ENCODE measurements at regions not wholly inside any gene's neighbourhood (a gene's known extent, or its start where the extent isn't known, plus 50 kb on each side); places are given as distances from the start of the nearest gene placed in this dataset.

GRCh38 chr5:4699592-4699991, 440.5 kb upstream of the ADAMTS16 start:
- TF ChIP-seq, protein P1, sequence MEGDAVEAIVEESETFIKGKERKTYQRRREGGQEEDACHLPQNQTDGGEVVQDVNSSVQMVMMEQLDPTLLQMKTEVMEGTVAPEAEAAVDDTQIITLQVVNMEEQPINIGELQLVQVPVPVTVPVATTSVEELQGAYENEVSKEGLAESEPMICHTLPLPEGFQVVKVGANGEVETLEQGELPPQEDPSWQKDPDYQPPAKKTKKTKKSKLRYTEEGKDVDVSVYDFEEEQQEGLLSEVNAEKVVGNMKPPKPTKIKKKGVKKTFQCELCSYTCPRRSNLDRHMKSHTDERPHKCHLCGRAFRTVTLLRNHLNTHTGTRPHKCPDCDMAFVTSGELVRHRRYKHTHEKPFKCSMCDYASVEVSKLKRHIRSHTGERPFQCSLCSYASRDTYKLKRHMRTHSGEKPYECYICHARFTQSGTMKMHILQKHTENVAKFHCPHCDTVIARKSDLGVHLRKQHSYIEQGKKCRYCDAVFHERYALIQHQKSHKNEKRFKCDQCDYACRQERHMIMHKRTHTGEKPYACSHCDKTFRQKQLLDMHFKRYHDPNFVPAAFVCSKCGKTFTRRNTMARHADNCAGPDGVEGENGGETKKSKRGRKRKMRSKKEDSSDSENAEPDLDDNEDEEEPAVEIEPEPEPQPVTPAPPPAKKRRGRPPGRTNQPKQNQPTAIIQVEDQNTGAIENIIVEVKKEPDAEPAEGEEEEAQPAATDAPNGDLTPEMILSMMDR (IDR thresholded peaks at IDR 0.05; ENCODE audit: control insufficient read depth, insufficient read depth, low read depth, low read length, missing control alignments) = no peak
- DNase-seq (ENCODE audit: low read depth) = no peak
- H3K4me3 ChIP-seq (ENCODE audit: control insufficient read depth, low read depth, low read length) = no peak overlapping the region

- TF ChIP-seq, protein P1 (IDR thresholded peaks at IDR 0.05; ENCODE audit: control insufficient read depth, insufficient read depth, low read depth, low read length, missing control alignments) = no peak
- no peak for DNase-seq (ENCODE audit: low read depth)
- no peak overlapping the region for H3K4me3 ChIP-seq (ENCODE audit: control insufficient read depth, low read depth, low read length)
Measured at GRCh38 chr5:4700069-4700468, 440.1 kb upstream of the ADAMTS16 start.

- DNase-seq (ENCODE audit: low read depth) = no peak
- TF ChIP-seq, protein P1 (IDR thresholded peaks at IDR 0.05; ENCODE audit: control insufficient read depth, insufficient read depth, low read depth, low read length, missing control alignments) = no peak
- H3K4me3 ChIP-seq (ENCODE audit: control insufficient read depth, low read depth, low read length) = no peak overlapping the region
Measured at GRCh38 chr5:4700871-4701270, 439.3 kb upstream of the ADAMTS16 start.

GRCh38 chr5:4703931-4704458, 436.1 kb upstream of the ADAMTS16 start:
- DNase-seq (ENCODE audit: low read depth) = no peak
- TF ChIP-seq, protein P1 (IDR thresholded peaks at IDR 0.05; ENCODE audit: control insufficient read depth, insufficient read depth, low read depth, low read length, missing control alignments) = no peak
- no peak overlapping the region for H3K4me3 ChIP-seq (ENCODE audit: control insufficient read depth, low read depth, low read length)

DNA sequence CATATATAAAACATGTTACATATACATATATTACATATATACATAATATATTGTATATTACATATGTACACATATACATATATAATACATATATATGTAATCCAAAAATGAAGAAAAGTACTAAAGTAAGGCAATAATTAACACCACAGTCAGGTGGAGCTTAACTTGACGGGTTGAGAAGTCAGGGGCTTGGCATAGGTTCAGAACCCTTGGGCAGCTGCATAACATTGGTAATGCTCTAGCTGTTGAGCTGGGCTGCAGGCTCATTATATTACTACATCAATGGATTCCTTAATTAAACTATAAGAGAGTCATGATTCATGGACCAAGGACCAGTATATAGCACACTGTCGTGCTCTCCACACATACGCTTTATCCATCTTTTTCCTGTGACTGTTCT, 435.2 kb upstream of the ADAMTS16 start:
- H3K4me3 ChIP-seq (ENCODE audit: control insufficient read depth, low read depth, low read length) = no peak overlapping the region
- no peak for DNase-seq (ENCODE audit: low read depth)
- TF ChIP-seq, protein P1 (IDR thresholded peaks at IDR 0.05; ENCODE audit: control insufficient read depth, insufficient read depth, low read depth, low read length, missing control alignments) = no peak

DNA sequence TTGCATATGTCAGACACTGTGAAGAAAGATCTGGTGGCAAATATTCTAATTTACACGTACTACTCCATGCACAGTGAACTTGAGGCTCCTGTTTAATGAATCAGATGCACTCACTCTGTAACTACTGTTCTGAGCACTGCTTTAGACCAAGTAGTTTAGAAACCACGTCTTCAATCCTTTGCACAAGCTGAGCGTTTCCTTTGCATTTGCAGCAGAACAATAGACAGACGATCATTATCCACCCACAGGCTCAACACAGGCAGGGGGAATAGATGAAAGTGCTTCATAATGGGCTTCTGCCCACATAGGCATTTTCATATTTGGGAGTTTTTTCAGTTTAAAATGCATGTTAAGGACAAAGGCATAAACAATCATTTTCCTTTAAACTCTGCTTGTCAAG, 423.3 kb upstream of the ADAMTS16 start:
- TF ChIP-seq, protein P1 (IDR thresholded peaks at IDR 0.05; ENCODE audit: control insufficient read depth, insufficient read depth, low read depth, low read length, missing control alignments) = no peak
- H3K4me3 ChIP-seq (ENCODE audit: control insufficient read depth, low read depth, low read length) = no peak overlapping the region
- no peak for DNase-seq (ENCODE audit: low read depth)

GRCh38 chr5:4717446-4717845, 422.7 kb upstream of the ADAMTS16 start:
- no peak overlapping the region for H3K4me3 ChIP-seq (ENCODE audit: control insufficient read depth, low read depth, low read length)
- TF ChIP-seq, protein P1 (IDR thresholded peaks at IDR 0.05; ENCODE audit: control insufficient read depth, insufficient read depth, low read depth, low read length, missing control alignments) = no peak
- DNase-seq (ENCODE audit: low read depth) = no peak

Measured in AG09309 (cell line).